ENCODE measurements at regions not wholly inside any gene's neighbourhood (a gene's known extent, or its start where the extent isn't known, plus 50 kb on each side); places are given as distances from the start of the nearest gene placed in this dataset.

- ChIA-PET RAD21 (ENCODE audit: unreplicated experiment) (no interaction called here), POLR2A (no interaction called here), CTCF (interaction anchor here (1.4 kb wide), 1 partner anchor 25 kb away, joined by 3 read pairs; no protein-coding TSS in a partner anchor), SMC1A (ENCODE audit: uncharacterized antibody, unreplicated experiment) (interaction anchor here (0.6 kb wide), 1 partner anchor 46 kb away, joined by 3 read pairs; no protein-coding TSS in a partner anchor)
- no peak overlapping the region for H3K9ac ChIP-seq (ENCODE audit: control insufficient read depth, insufficient read depth, low read length)
- no peaks in the 10 kb centered on the region for H3K27me3 ChIP-seq (replicated peaks in 1 of 2; ENCODE audit: control insufficient read depth in 2 of 2, insufficient read depth in 2 of 2, low read length in 1 of 2)
- no peaks in the 10 kb centered on the region for H3K36me3 ChIP-seq (ENCODE audit: control insufficient read depth in 2 of 2, insufficient read depth in 2 of 2, low read length in 1 of 2)
- intact Hi-C loops (cut with micrococcal nuclease; ENCODE audit: unreplicated experiment) (no loop called here), in situ Hi-C loops (cut with MboI) (no loop called here)
- ATAC-seq, result no peak
- H3K27ac ChIP-seq (ENCODE audit: control insufficient read depth, insufficient read depth), result no peak overlapping the region
- no peaks in the 10 kb centered on the region for H4K20me1 ChIP-seq (ENCODE audit: control insufficient read depth, insufficient read depth)
- no peaks in the 10 kb centered on the region for H3K9me3 ChIP-seq (replicated peaks; ENCODE audit: control insufficient read depth, insufficient read depth, low read length)
- BruUV-seq (replicated peaks), result no TSS peak
- no peak overlapping the region for H2AFZ ChIP-seq (ENCODE audit: control insufficient read depth, low read depth, low read length)
- WGBS (ENCODE audit: insufficient coverage, insufficient replicate concordance, low lambda C conversion rate, missing lambda C conversion rate), result 26% methylated on average over 3 of the region's 3 CpGs
- no peak for FAIRE-seq
- no peak overlapping the region for H3K4me3 ChIP-seq
- no peak for DNase-seq (ENCODE audit: low read depth, low spot score)
- no peaks in the 10 kb centered on the region for H3K79me2 ChIP-seq (ENCODE audit: control insufficient read depth, insufficient read depth, low read length)
- H3K4me2 ChIP-seq (ENCODE audit: control insufficient read depth, insufficient read depth), result no peak overlapping the region
- H3K4me1 ChIP-seq (ENCODE audit: control insufficient read depth, insufficient read depth, low read length), result no peaks in the 10 kb centered on the region
- no peak for TF ChIP-seq EGR1 (IDR thresholded peaks at IDR 0.05; ENCODE audit: borderline replicate concordance in 1 of 2, low read depth in 2 of 2, low read length in 2 of 2)
- no peak for TF ChIP-seq BHLHE40 (IDR thresholded peaks at IDR 0.05; ENCODE audit: borderline replicate concordance in 1 of 2, low read depth in 2 of 2, low read length in 1 of 2)
- TF ChIP-seq TCF12 (IDR thresholded peaks at IDR 0.05; ENCODE audit: low read depth, low read length), result no peak
- no peak for TF ChIP-seq TARDBP (IDR thresholded peaks at IDR 0.05; ENCODE audit: borderline replicate concordance)
- no peak for TF ChIP-seq POLR2A (IDR thresholded peaks at IDR 0.05; ENCODE audit: low read depth, low read length)
- no peak for TF ChIP-seq YY1 (IDR thresholded peaks at IDR 0.05; ENCODE audit: low read depth, low read length)
- no peak for TF ChIP-seq PAX8 (IDR thresholded peaks at IDR 0.05)
- no peak for TF ChIP-seq MYC (IDR thresholded peaks at IDR 0.05; ENCODE audit: insufficient read depth, insufficient read length, insufficient replicate concordance, low read length, severe bottlenecking)
- TF ChIP-seq CTCF (IDR thresholded peaks at IDR 0.05 in 2 of 3, conservative IDR thresholded peaks at IDR 0.05 in 1 of 3; ENCODE audit: control insufficient read depth in 2 of 3, extremely low read depth in 1 of 3, insufficient read depth in 1 of 3, low read depth in 3 of 3, low read length in 3 of 3), result no peak
- no peak for TF ChIP-seq PML (IDR thresholded peaks at IDR 0.05; ENCODE audit: low read length)
- no peak for TF ChIP-seq RUNX3 (IDR thresholded peaks at IDR 0.05; ENCODE audit: low read length)
- TF ChIP-seq USF1 (IDR thresholded peaks at IDR 0.05; ENCODE audit: borderline replicate concordance, extremely low read length, insufficient read depth, low read depth, low read length), result no peak
- no peak for TF ChIP-seq IRF3 (IDR thresholded peaks at IDR 0.05)
- no peak for TF ChIP-seq CBX5 (IDR thresholded peaks at IDR 0.05; ENCODE audit: low read depth)
- no peak for TF ChIP-seq REST (IDR thresholded peaks at IDR 0.05; ENCODE audit: low read depth, low read length)
- no peak for TF ChIP-seq SMAD1 (IDR thresholded peaks at IDR 0.05; ENCODE audit: low read depth, partially characterized antibody)
Observed at GRCh38 chr4:96173756-96174155, 333.9 kb downstream of the PDHA2 start.

Measured in GM12878 (cell line).